CD8-positive, alpha-beta memory T cell (primary cell): ENCODE measurements at regions not wholly inside any gene's neighbourhood (a gene's known extent, or its start where the extent isn't known, plus 50 kb on each side); places are given as distances from the start of the nearest gene placed in this dataset.
"Not testable (repeated sequence)": the region's sequence is repeated elsewhere in the genome, so short reads cannot be mapped to it uniquely, and the experiment has no call there.

Experiments
- CTCF ChIA-PET: fragments of 350-600 bp; sonication (Branson Sonifier 250); formaldehyde crosslinking; loops from one replicate; lab custom pipeline; 2021; ENCODE audit warnings: antibody characterized with exemption; lab: Charles Lee
- POLR2A ChIA-PET: fragments of 350-600 bp; sonication (Branson Sonifier 250); formaldehyde crosslinking; loops from one replicate; lab custom pipeline; 2021; ENCODE audit warnings: antibody characterized with exemption; lab: Charles Lee
- DNase-seq, 5 donors: peaks; one replicate each; pipeline versions ENCODE4 v3.0.0 to v3.0.0-alpha.2; 2020 to 2022; ENCODE audit warnings: mixed read lengths in 1 of 5
- H3K27ac ChIP-seq: one replicate; pipeline ENCODE4 v1.7.0; 2013; ENCODE audit warnings: low read depth, mild to moderate bottlenecking, low read length, moderate library complexity
- H3K27me3 ChIP-seq: 2 replicates; pipeline ENCODE4 v1.7.0; 2013; ENCODE audit warnings: low read length, mild to moderate bottlenecking; ENCODE audit not compliant: insufficient read depth, poor library complexity, severe bottlenecking
- H3K36me3 ChIP-seq: 2 replicates; pipeline ENCODE4 v1.7.0; 2013; ENCODE audit warnings: mild to moderate bottlenecking, low read length, moderate library complexity; ENCODE audit not compliant: insufficient read depth
- H3K4me1 ChIP-seq: 2 replicates; pipeline ENCODE4 v1.7.0; 2013; ENCODE audit warnings: mild to moderate bottlenecking, low read length, moderate library complexity; ENCODE audit not compliant: insufficient read depth
- H3K4me3 ChIP-seq: 2 replicates; pipeline ENCODE4 v1.7.0; 2013; ENCODE audit warnings: mild to moderate bottlenecking, low read length
- H3K9me3 ChIP-seq: 2 replicates; pipeline ENCODE4 v1.7.0; 2013; ENCODE audit warnings: mild to moderate bottlenecking, low read length
- H3K27ac Mint-ChIP-seq, 8 donors: one replicate each; pipeline ENCODE4 v1.8.0; 2020 to 2021; ENCODE audit warnings: mixed read lengths in 8 of 8, mild to moderate bottlenecking in 6 of 8, inconsistent platforms in 3 of 8, moderate library complexity in 3 of 8
- H3K27me3 Mint-ChIP-seq, 2 donors: one replicate each; pipeline ENCODE4 v1.8.0; 2020 to 2021; ENCODE audit warnings: mixed read lengths in 2 of 2, mild to moderate bottlenecking in 1 of 2, moderate library complexity in 1 of 2
- H3K36me3 Mint-ChIP-seq, 3 donors: one replicate each; pipeline ENCODE4 v1.8.0; 2020 to 2021; ENCODE audit warnings: mixed read lengths in 3 of 3, inconsistent platforms in 1 of 3, mild to moderate bottlenecking in 1 of 3
- H3K4me1 Mint-ChIP-seq, 3 donors: one replicate each; pipeline ENCODE4 v1.8.0; 2020 to 2021; ENCODE audit warnings: mixed read lengths in 3 of 3, inconsistent platforms in 1 of 3, mild to moderate bottlenecking in 1 of 3
- H3K4me3 Mint-ChIP-seq, 7 donors: one replicate each; pipeline ENCODE4 v1.8.0; 2020 to 2021; ENCODE audit warnings: mixed read lengths in 7 of 7, mild to moderate bottlenecking in 6 of 7, moderate library complexity in 4 of 7, inconsistent platforms in 2 of 7
- H3K9me3 Mint-ChIP-seq, 5 donors: one replicate each; pipeline ENCODE4 v1.8.0; 2020 to 2022; ENCODE audit warnings: mixed read lengths in 5 of 5, mild to moderate bottlenecking in 3 of 5, moderate library complexity in 2 of 5, inconsistent platforms in 1 of 5

- no peaks in the 10 kb centered on the region for H3K27me3 Mint-ChIP-seq
- Histone ChIP-seq H3K4me3 (no peak overlapping the region), H3K27me3 (no peaks in the 10 kb centered on the region), H3K27ac (no peak overlapping the region), H3K36me3 (no peaks in the 10 kb centered on the region), H3K4me1 (no peaks in the 10 kb centered on the region), H3K9me3 (no peaks in the 10 kb centered on the region)
- DNase-seq, result no peak
- no peak overlapping the region for H3K27ac Mint-ChIP-seq
- ChIA-PET CTCF (no interaction called here), POLR2A (no interaction called here)
- no peaks in the 10 kb centered on the region for H3K36me3 Mint-ChIP-seq
- no peak overlapping the region for H3K4me3 Mint-ChIP-seq
- peaks cover 0 to 15% (median 11%) of the 10 kb centered on the region in 5 donors for H3K9me3 Mint-ChIP-seq
- H3K4me1 Mint-ChIP-seq, result no peaks in the 10 kb centered on the region
Observed at GRCh38 chr11:41536021-41536568, 76.6 kb upstream of the LRRC4C start.

GRCh38 chr11:41544902-41545301 lies 85.5 kb upstream of the LRRC4C start:
- H3K4me1 Mint-ChIP-seq, H3K4me3 Mint-ChIP-seq, H3K27me3 Mint-ChIP-seq, H3K9me3 ChIP-seq, H3K27ac Mint-ChIP-seq, H3K4me3 ChIP-seq, POLR2A ChIA-PET, CTCF ChIA-PET, H3K36me3 ChIP-seq, DNase-seq, H3K4me1 ChIP-seq, H3K27me3 ChIP-seq, H3K36me3 Mint-ChIP-seq, H3K27ac ChIP-seq: not testable (repeated sequence)
- H3K9me3 Mint-ChIP-seq, result peaks cover 12 to 33% (median 25%) of the 10 kb centered on the region in 5 donors

GRCh38 chr11:41578421-41579051 lies 119.1 kb upstream of the LRRC4C start:
- Histone ChIP-seq H3K27ac (no peak overlapping the region), H3K4me3 (no peak overlapping the region), H3K27me3 (no peaks in the 10 kb centered on the region), H3K36me3 (no peaks in the 10 kb centered on the region), H3K4me1 (no peaks in the 10 kb centered on the region), H3K9me3 (no peaks in the 10 kb centered on the region)
- Mint-ChIP-seq H3K27me3 (no peaks in the 10 kb centered on the region), H3K4me1 (no peaks in the 10 kb centered on the region), H3K9me3 (peaks cover 2 to 44% (median 12%) of the 10 kb centered on the region in 5 donors), H3K27ac (no peak overlapping the region), H3K36me3 (no peaks in the 10 kb centered on the region), H3K4me3 (no peak overlapping the region)
- CTCF ChIA-PET, result no interaction called here
- POLR2A ChIA-PET, result no interaction called here
- DNase-seq, result no peak

- POLR2A ChIA-PET, result no interaction called here
- Histone ChIP-seq H3K36me3 (no peaks in the 10 kb centered on the region), H3K4me1 (no peaks in the 10 kb centered on the region), H3K27ac (no peak overlapping the region), H3K27me3 (no peaks in the 10 kb centered on the region), H3K9me3 (no peaks in the 10 kb centered on the region), H3K4me3 (no peak overlapping the region)
- no peak for DNase-seq
- Mint-ChIP-seq H3K4me1 (no peaks in the 10 kb centered on the region), H3K9me3 (peaks cover 2 to 41% (median 18%) of the 10 kb centered on the region in 5 donors), H3K27me3 (no peaks in the 10 kb centered on the region), H3K27ac (no peak overlapping the region), H3K36me3 (no peaks in the 10 kb centered on the region), H3K4me3 (no peak overlapping the region)
- CTCF ChIA-PET, result no interaction called here
Observed at GRCh38 chr11:41579546-41579945, 120.1 kb upstream of the LRRC4C start.

GRCh38 chr11:41609511-41609910 lies 150.1 kb upstream of the LRRC4C start:
- Mint-ChIP-seq H3K4me1 (no peaks in the 10 kb centered on the region), H3K27me3 (no peaks in the 10 kb centered on the region), H3K36me3 (no peaks in the 10 kb centered on the region), H3K4me3 (no peak overlapping the region), H3K9me3 (peaks cover 4 to 28% (median 14%) of the 10 kb centered on the region in 5 donors), H3K27ac (no peak overlapping the region)
- no peaks in the 10 kb centered on the region for H3K27me3 ChIP-seq
- H3K36me3 ChIP-seq, result no peaks in the 10 kb centered on the region
- no peak for DNase-seq
- H3K4me3 ChIP-seq, result no peak overlapping the region
- no peak overlapping the region for H3K27ac ChIP-seq
- H3K4me1 ChIP-seq, result no peaks in the 10 kb centered on the region
- ChIA-PET POLR2A (no interaction called here), CTCF (no interaction called here)
- no peaks in the 10 kb centered on the region for H3K9me3 ChIP-seq

GRCh38 chr11:41612415-41612814 lies 153.0 kb upstream of the LRRC4C start:
- CTCF ChIA-PET, result no interaction called here
- POLR2A ChIA-PET, result no interaction called here
- no peaks in the 10 kb centered on the region for H3K27me3 Mint-ChIP-seq
- Histone ChIP-seq H3K4me1 (no peaks in the 10 kb centered on the region), H3K27ac (no peak overlapping the region), H3K9me3 (no peaks in the 10 kb centered on the region), H3K27me3 (no peaks in the 10 kb centered on the region), H3K4me3 (no peak overlapping the region), H3K36me3 (no peaks in the 10 kb centered on the region)
- H3K27ac Mint-ChIP-seq, result no peak overlapping the region
- H3K4me1 Mint-ChIP-seq, result no peaks in the 10 kb centered on the region
- no peak overlapping the region for H3K4me3 Mint-ChIP-seq
- DNase-seq, result no peak
- H3K9me3 Mint-ChIP-seq, result peaks cover 4 to 37% (median 12%) of the 10 kb centered on the region in 5 donors
- H3K36me3 Mint-ChIP-seq, result no peaks in the 10 kb centered on the region

- Mint-ChIP-seq H3K9me3 (peaks cover 2 to 42% (median 11%) of the 10 kb centered on the region in 5 donors), H3K4me1 (no peaks in the 10 kb centered on the region), H3K4me3 (no peak overlapping the region), H3K27ac (no peak overlapping the region), H3K27me3 (no peaks in the 10 kb centered on the region), H3K36me3 (no peaks in the 10 kb centered on the region)
- no peaks in the 10 kb centered on the region for H3K36me3 ChIP-seq
- no peak overlapping the region for H3K4me3 ChIP-seq
- H3K9me3 ChIP-seq, result no peaks in the 10 kb centered on the region
- H3K4me1 ChIP-seq, result no peaks in the 10 kb centered on the region
- POLR2A ChIA-PET, result no interaction called here
- DNase-seq, result no peak
- no peak overlapping the region for H3K27ac ChIP-seq
- CTCF ChIA-PET, result no interaction called here
- H3K27me3 ChIP-seq, result no peaks in the 10 kb centered on the region
Observed at GRCh38 chr11:41613326-41613725, 153.9 kb upstream of the LRRC4C start.

GRCh38 chr11:41622707-41623359 lies 163.4 kb upstream of the LRRC4C start:
- Histone ChIP-seq H3K27ac (no peak overlapping the region), H3K4me3 (no peak overlapping the region), H3K4me1 (no peaks in the 10 kb centered on the region), H3K36me3 (no peaks in the 10 kb centered on the region), H3K9me3 (no peaks in the 10 kb centered on the region), H3K27me3 (no peaks in the 10 kb centered on the region)
- peaks cover 6 to 28% (median 10%) of the 10 kb centered on the region in 5 donors for H3K9me3 Mint-ChIP-seq
- H3K27me3 Mint-ChIP-seq, result no peaks in the 10 kb centered on the region
- DNase-seq, result no peak
- ChIA-PET CTCF (no interaction called here), POLR2A (no interaction called here)
- H3K27ac Mint-ChIP-seq, result no peak overlapping the region
- no peaks in the 10 kb centered on the region for H3K4me1 Mint-ChIP-seq
- no peak overlapping the region for H3K4me3 Mint-ChIP-seq
- H3K36me3 Mint-ChIP-seq, result no peaks in the 10 kb centered on the region
